Thoracic aorta (tissue), 2 donors: ENCODE measurements at regions not wholly inside any gene's neighbourhood (a gene's known extent, or its start where the extent isn't known, plus 50 kb on each side); places are given as distances from the start of the nearest gene placed in this dataset.

Source experiments
- ATAC-seq: fragments of 150-250 bp; one replicate; pipeline ENCODE4 v1.8.0; 2017; ENCODE audit warnings: low read depth; ENCODE audit not compliant: insufficient number of reproducible peaks, low FRiP score
- DNase-seq: peaks from one replicate; pipeline ENCODE4 v3.0.0-alpha.2; 2020; ENCODE audit warnings: low spot score
- H3K27ac ChIP-seq, 2 donors: fragments of 200-600 bp; sonication (generic); 1 replicate in 1 of 2; 2 replicates in 1 of 2; pipeline ENCODE4 v1.5.1; 2016; ENCODE audit warnings: mild to moderate bottlenecking in 2 of 2, moderate library complexity in 2 of 2
- H3K27me3 ChIP-seq: fragments of 200-600 bp; sonication (generic); replicated peaks from 2 replicates; pipeline ENCODE4 v1.6.0; 2016; ENCODE audit warnings: mild to moderate bottlenecking; ENCODE audit not compliant: insufficient read depth
- H3K36me3 ChIP-seq: fragments of 200-600 bp; sonication (generic); one replicate; pipeline ENCODE4 v1.5.1; 2016
- H3K4me1 ChIP-seq, 2 donors: fragments of 200-600 bp; sonication (generic); 1 replicate in 1 of 2; 2 replicates in 1 of 2; pipeline versions ENCODE4 v1.5.1 to v1.6.0; 2016; ENCODE audit warnings: low read depth in 2 of 2, mild to moderate bottlenecking in 1 of 2; ENCODE audit not compliant: control insufficient read depth in 1 of 2
- H3K4me3 ChIP-seq: fragments of 200-600 bp; sonication (generic); 2 replicates; pipeline ENCODE4 v1.5.1; 2016; ENCODE audit warnings: mild to moderate bottlenecking
- H3K9me3 ChIP-seq: fragments of 200-600 bp; sonication (generic); 2 replicates; pipeline ENCODE4 v1.5.1; 2016
- CTCF ChIP-seq: fragments of 200-600 bp; sonication (generic); IDR thresholded peaks from one replicate; pipeline ENCODE4 v1.5.1; 2019; ENCODE audit warnings: antibody characterized with exemption

- Histone ChIP-seq H3K27me3 (no peaks in the 10 kb centered on the region), H3K4me1 (no peaks in the 10 kb centered on the region), H3K36me3 (no peaks in the 10 kb centered on the region), H3K27ac (no peak overlapping the region), H3K4me3 (no peak overlapping the region), H3K9me3 (no peaks in the 10 kb centered on the region)
- DNase-seq (no peak), ATAC-seq (no peak)
- no peak for TF ChIP-seq CTCF
Observed at GRCh38 chr3:147900851-147901250, 491.7 kb downstream of the ZIC1 start.

DNA sequence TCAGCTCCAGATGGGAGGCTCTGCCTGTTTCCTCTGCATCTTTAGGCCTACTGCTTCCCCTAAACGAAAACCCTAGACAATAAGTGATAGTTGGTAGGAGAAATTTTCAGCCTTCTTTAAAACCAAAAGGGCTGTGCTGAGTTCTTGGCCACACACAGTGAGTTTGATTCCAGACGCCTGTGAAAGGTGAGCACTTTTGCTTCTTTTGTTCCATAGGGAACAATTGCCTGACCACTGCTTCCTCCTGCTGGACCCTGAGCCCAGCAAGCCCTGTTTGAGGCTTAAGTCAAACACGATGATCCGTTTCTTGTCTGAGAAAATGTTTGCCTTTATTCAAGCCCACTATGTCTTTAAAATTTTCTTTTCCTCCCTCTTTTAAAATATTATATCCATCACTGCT lies 493.9 kb downstream of the ZIC1 start:
- H3K27ac ChIP-seq, result no peak overlapping the region
- H3K36me3 ChIP-seq, result no peaks in the 10 kb centered on the region
- ATAC-seq, result no peak
- H3K4me3 ChIP-seq, result no peak overlapping the region
- DNase-seq, result no peak
- H3K4me1 ChIP-seq, result no peaks in the 10 kb centered on the region
- no peak for TF ChIP-seq CTCF
- H3K9me3 ChIP-seq, result no peaks in the 10 kb centered on the region
- H3K27me3 ChIP-seq, result no peaks in the 10 kb centered on the region

GRCh38 chr3:147904421-147904820 lies 495.3 kb downstream of the ZIC1 start:
- TF ChIP-seq CTCF, result no peak
- DNase-seq (no peak), ATAC-seq (no peak)
- H3K27ac ChIP-seq, result no peak overlapping the region
- H3K36me3 ChIP-seq, result no peaks in the 10 kb centered on the region
- no peaks in the 10 kb centered on the region for H3K9me3 ChIP-seq
- no peak overlapping the region for H3K4me3 ChIP-seq
- H3K27me3 ChIP-seq, result no peaks in the 10 kb centered on the region
- H3K4me1 ChIP-seq, result no peaks in the 10 kb centered on the region

- no peaks in the 10 kb centered on the region for H3K27me3 ChIP-seq
- H3K36me3 ChIP-seq, result no peaks in the 10 kb centered on the region
- ATAC-seq, result no peak
- H3K4me3 ChIP-seq, result no peak overlapping the region
- H3K9me3 ChIP-seq, result no peaks in the 10 kb centered on the region
- DNase-seq, result no peak
- no peak overlapping the region for H3K27ac ChIP-seq
- TF ChIP-seq CTCF, result no peak
- no peaks in the 10 kb centered on the region for H3K4me1 ChIP-seq
Observed at GRCh38 chr3:147906285-147906684, 497.1 kb downstream of the ZIC1 start.

DNA sequence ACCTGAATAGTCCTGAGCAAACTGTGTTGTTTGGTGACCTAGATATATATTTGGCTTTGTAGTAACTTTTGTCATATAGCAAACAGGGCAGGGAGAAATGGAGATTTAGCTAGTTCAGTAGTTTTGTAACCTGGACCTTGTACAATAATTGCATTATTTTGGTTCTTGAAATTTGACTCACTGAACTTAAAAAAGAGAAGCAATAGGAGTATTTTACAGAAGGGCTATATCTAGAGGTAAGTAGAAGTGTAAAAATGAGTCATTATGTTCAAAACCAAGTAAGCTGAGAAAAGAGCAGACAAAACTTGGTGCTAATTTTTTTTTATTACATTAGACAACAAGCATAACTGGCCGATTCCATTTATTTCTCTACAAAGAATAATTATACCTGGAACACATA lies 505.4 kb downstream of the ZIC1 start:
- no peak for DNase-seq
- Histone ChIP-seq H3K36me3 (no peaks in the 10 kb centered on the region), H3K4me1 (no peaks in the 10 kb centered on the region), H3K27me3 (no peaks in the 10 kb centered on the region), H3K4me3 (no peak overlapping the region), H3K27ac (no peak overlapping the region), H3K9me3 (no peaks in the 10 kb centered on the region)
- no peak for TF ChIP-seq CTCF
- no peak for ATAC-seq
